Smooth muscle cell (in vitro differentiated cells): ENCODE measurements at regions not wholly inside any gene's neighbourhood (a gene's known extent, or its start where the extent isn't known, plus 50 kb on each side); places are given as distances from the start of the nearest gene placed in this dataset.

ENCODE experiments used
- DNase-seq: peaks from one replicate; lab custom pipeline; 2025; ENCODE audit not compliant: unreplicated experiment; lab: John Stamatoyannopoulos, UW
- H2AFZ ChIP-seq: fragments of 200-600 bp; sonication (generic); 2 replicates; pipeline ENCODE4 v1.6.0; 2016; ENCODE audit warnings: antibody characterized with exemption, low read depth, mild to moderate bottlenecking
- H3F3A ChIP-seq: fragments of 200-600 bp; sonication (generic); 2 replicates; pipeline ENCODE4 v1.6.0; 2017; ENCODE audit warnings: antibody characterized with exemption, low read depth
- H3K27ac ChIP-seq: fragments of 200-600 bp; sonication (generic); 2 replicates; pipeline ENCODE4 v1.5.1; 2016; ENCODE audit warnings: low read depth, mild to moderate bottlenecking
- H3K27me3 ChIP-seq: fragments of 200-600 bp; sonication (generic); 2 replicates; pipeline ENCODE4 v1.6.1; 2016; ENCODE audit warnings: low read depth, mild to moderate bottlenecking
- H3K36me3 ChIP-seq: fragments of 200-600 bp; sonication (generic); 2 replicates; pipeline ENCODE4 v1.5.1; 2016; ENCODE audit warnings: low read depth
- H3K4me1 ChIP-seq: fragments of 200-600 bp; sonication (generic); 2 replicates; pipeline ENCODE4 v1.5.1; 2016; ENCODE audit warnings: low read depth
- H3K4me2 ChIP-seq: fragments of 200-600 bp; sonication (generic); 2 replicates; pipeline ENCODE4 v1.6.0; 2016; ENCODE audit warnings: mild to moderate bottlenecking
- H3K4me3 ChIP-seq: fragments of 200-600 bp; sonication (generic); 2 replicates; pipeline ENCODE4 v1.5.1; 2016; ENCODE audit warnings: mild to moderate bottlenecking
- H3K79me2 ChIP-seq: fragments of 200-600 bp; sonication (generic); 2 replicates; pipeline ENCODE4 v1.6.0; 2016; ENCODE audit warnings: low read depth, mild to moderate bottlenecking
- H3K9ac ChIP-seq: fragments of 200-600 bp; sonication (generic); 2 replicates; pipeline ENCODE4 v1.6.0; 2016; ENCODE audit warnings: low read depth
- H3K9me3 ChIP-seq: fragments of 200-600 bp; sonication (generic); replicated peaks from 2 replicates; pipeline ENCODE4 v1.5.1; 2016; ENCODE audit warnings: low read depth
- H4K20me1 ChIP-seq: fragments of 200-600 bp; sonication (generic); 2 replicates; pipeline ENCODE4 v1.6.0; 2016; ENCODE audit warnings: low read depth
- WGBS: methylation state at CpG from one replicate; pipeline ENCODE4 v1.1.7; 2016; ENCODE audit warnings: low lambda C conversion rate; 5-methylcytosine and 5-hydroxymethylcytosine counted together
- TF ChIP-seq, protein P1 (sequence below): fragments of 200-600 bp; sonication (generic); IDR thresholded peaks from 2 replicates; pipeline ENCODE4 v1.5.1; 2017; ENCODE audit warnings: borderline replicate concordance, mild to moderate bottlenecking, antibody characterized with exemption; ENCODE audit not compliant: insufficient read depth, poor library complexity, severe bottlenecking

DNA sequence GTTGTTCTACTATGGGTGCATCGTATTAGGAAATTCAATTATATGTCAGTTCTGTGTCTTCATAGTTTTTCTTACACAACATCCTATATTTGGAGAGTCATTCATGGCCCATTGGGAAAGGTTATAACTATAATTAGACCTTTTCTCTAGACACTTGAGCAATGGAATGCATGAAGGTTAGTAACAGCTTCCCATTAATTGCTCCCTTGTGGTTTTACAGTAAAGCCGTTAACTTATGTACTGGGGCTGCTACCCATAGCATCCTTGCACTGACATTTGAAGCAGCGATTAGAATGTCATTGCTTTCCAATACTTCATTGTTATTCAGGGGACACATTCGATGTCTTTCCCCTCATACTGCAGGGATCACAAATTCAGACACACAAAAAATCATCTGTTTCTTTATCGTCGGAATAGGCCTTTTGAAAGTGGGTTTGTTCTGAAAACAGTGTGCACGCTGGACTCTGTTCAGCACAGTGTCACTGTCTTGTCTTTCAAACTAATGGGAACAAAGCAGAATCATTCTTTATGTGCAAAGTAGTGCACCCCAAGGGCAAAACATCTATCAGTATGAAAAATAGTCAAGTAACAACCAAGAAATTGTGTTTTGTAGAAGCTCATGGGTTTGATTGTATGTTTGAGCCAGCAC, 634.3 kb upstream of the MAP3K7 start:
- H3K4me1 ChIP-seq, result no peaks in the 10 kb centered on the region
- no peak overlapping the region for H2AFZ ChIP-seq
- no peaks in the 10 kb centered on the region for H3K36me3 ChIP-seq
- H3K27ac ChIP-seq, result no peak overlapping the region
- no peaks in the 10 kb centered on the region for H4K20me1 ChIP-seq
- 83% methylated on average over 7 of the region's 7 CpGs for WGBS
- H3K27me3 ChIP-seq, result peaks cover 6% of the 10 kb centered on the region
- H3K4me3 ChIP-seq, result no peak overlapping the region
- no peaks in the 10 kb centered on the region for H3K79me2 ChIP-seq
- H3K9ac ChIP-seq, result no peak overlapping the region
- H3K9me3 ChIP-seq, result peaks cover 7% of the 10 kb centered on the region
- TF ChIP-seq, protein P1, sequence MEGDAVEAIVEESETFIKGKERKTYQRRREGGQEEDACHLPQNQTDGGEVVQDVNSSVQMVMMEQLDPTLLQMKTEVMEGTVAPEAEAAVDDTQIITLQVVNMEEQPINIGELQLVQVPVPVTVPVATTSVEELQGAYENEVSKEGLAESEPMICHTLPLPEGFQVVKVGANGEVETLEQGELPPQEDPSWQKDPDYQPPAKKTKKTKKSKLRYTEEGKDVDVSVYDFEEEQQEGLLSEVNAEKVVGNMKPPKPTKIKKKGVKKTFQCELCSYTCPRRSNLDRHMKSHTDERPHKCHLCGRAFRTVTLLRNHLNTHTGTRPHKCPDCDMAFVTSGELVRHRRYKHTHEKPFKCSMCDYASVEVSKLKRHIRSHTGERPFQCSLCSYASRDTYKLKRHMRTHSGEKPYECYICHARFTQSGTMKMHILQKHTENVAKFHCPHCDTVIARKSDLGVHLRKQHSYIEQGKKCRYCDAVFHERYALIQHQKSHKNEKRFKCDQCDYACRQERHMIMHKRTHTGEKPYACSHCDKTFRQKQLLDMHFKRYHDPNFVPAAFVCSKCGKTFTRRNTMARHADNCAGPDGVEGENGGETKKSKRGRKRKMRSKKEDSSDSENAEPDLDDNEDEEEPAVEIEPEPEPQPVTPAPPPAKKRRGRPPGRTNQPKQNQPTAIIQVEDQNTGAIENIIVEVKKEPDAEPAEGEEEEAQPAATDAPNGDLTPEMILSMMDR, result no peak
- H3F3A ChIP-seq, result no peaks in the 10 kb centered on the region
- no peak overlapping the region for H3K4me2 ChIP-seq
- no peak for DNase-seq

DNA sequence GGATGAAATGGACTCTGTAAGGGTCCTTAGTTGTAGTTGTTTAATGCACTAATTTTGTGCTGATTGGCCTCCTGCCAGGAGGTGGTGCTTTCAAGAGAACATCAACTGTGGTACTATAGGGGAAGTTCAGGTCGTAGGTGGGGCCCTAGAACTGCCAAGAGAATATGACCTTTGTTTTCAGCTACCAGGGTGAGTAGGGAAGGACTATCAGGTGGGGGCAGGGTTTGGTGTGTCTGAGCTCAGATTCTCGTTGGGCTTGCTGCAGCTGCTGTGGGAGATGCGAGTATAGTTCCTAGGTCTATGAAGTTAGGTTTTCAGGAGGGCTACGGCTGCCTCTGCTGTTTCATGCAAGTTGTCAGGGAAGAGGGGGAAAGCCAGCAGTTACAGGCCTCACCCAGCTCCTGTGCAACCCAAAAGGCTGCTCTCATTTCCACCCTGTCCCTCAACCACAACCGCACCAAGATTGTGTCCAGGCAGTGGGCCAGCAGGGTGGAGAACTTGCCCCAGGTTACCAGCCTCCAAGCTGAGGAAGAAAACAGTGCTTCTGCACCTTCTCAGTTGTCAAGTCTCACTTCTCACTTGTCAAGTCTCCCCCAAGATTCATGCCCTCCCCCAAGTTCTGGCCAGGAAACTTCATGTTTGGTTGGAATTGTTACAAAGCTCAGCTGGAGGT, 626.5 kb upstream of the MAP3K7 start:
- DNase-seq, result no peak
- H3K27ac ChIP-seq, result no peak overlapping the region
- H3K9ac ChIP-seq, result no peak overlapping the region
- H3F3A ChIP-seq, result no peaks in the 10 kb centered on the region
- H3K4me2 ChIP-seq, result no peak overlapping the region
- no peaks in the 10 kb centered on the region for H3K4me1 ChIP-seq
- no peaks in the 10 kb centered on the region for H3K36me3 ChIP-seq
- TF ChIP-seq, protein P1, result no peak
- H2AFZ ChIP-seq, result no peak overlapping the region
- H3K4me3 ChIP-seq, result no peak overlapping the region
- peaks cover 7% of the 10 kb centered on the region for H3K9me3 ChIP-seq
- no peaks in the 10 kb centered on the region for H4K20me1 ChIP-seq
- no peaks in the 10 kb centered on the region for H3K27me3 ChIP-seq
- WGBS, result 84% methylated on average over 5 of the region's 5 CpGs
- H3K79me2 ChIP-seq, result no peaks in the 10 kb centered on the region

DNA sequence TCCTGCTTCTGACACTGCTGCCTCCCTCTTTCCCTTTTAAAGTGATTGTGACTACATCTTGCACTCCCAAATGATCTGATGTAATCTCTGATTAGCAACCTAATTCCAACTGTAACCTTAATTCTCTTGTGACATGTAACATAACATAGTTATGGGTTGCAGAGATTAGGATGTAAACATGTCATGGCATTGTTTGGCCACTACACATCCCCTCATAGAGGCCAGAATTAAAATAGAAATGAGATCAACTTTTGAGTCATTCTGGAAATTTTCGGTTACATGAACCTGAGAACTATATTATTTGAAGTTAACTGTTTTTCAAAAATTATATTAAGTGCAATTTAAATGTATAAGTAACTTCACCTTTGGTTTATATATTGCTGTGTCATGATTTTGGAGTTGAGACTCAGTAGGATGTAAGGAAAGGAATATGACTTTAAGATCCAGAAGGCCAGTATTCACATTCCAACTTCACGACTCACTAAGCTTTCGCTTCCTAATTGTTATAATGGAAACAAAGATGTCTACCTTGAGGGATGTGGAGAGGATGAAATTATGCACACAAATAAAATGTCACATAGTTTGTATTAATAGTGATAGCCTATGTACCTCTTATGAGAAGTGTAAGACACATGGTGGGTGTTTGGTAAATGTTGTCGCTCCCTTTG, 611.9 kb upstream of the MAP3K7 start:
- H4K20me1 ChIP-seq, result no peaks in the 10 kb centered on the region
- H3K79me2 ChIP-seq, result no peaks in the 10 kb centered on the region
- no peak overlapping the region for H3K4me3 ChIP-seq
- H3K27me3 ChIP-seq, result no peaks in the 10 kb centered on the region
- no peak for DNase-seq
- H3K36me3 ChIP-seq, result no peaks in the 10 kb centered on the region
- WGBS, result 89% methylated on average over 4 of the region's 4 CpGs
- no peak overlapping the region for H2AFZ ChIP-seq
- H3F3A ChIP-seq, result no peaks in the 10 kb centered on the region
- no peaks in the 10 kb centered on the region for H3K4me1 ChIP-seq
- no peaks in the 10 kb centered on the region for H3K9me3 ChIP-seq
- TF ChIP-seq, protein P1, result no peak
- H3K27ac ChIP-seq, result no peak overlapping the region
- no peak overlapping the region for H3K9ac ChIP-seq
- H3K4me2 ChIP-seq, result no peak overlapping the region
